ENCODE measurements at regions not wholly inside any gene's neighbourhood (a gene's known extent, or its start where the extent isn't known, plus 50 kb on each side); places are given as distances from the start of the nearest gene placed in this dataset.
"Not testable (repeated sequence)": the region's sequence is repeated elsewhere in the genome, so short reads cannot be mapped to it uniquely, and the experiment has no call there.

DNA sequence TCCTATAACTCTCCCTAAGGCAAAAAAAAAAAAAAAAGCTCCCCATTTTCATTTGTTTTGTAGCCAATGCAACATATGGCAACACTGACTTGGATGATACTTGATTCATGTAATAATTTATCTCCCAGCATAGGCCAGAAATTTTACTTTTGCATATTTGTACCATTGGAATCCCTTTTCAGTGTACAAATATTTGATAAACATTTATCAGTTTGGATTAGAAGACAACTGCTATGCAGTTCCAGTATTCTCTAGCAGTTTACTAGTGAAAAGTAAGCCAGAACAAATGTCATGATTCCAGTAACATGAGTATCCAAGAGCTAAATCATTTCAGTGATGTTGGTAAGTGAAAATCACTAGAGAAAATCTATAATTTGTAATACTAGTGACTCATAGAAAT lies 392.3 kb downstream of the CCER1 start:
- Histone ChIP-seq H3K4me1 (no peaks in the 10 kb centered on the region), H3K36me3 (no peaks in the 10 kb centered on the region), H3K4me3 (no peak overlapping the region), H3K9me3 (no peaks in the 10 kb centered on the region), H3K27me3 (no peaks in the 10 kb centered on the region), H3K27ac (no peak overlapping the region)
- intact Hi-C loops (cut with DNase I), result no loop called here
- TF ChIP-seq POLR2AphosphoS5 (IDR thresholded peaks at IDR 0.05) (no peak), EP300 (IDR thresholded peaks at IDR 0.05) (no peak), POLR2A (IDR thresholded peaks at IDR 0.05) (no peak)
- TF ChIP-seq, protein P1, sequence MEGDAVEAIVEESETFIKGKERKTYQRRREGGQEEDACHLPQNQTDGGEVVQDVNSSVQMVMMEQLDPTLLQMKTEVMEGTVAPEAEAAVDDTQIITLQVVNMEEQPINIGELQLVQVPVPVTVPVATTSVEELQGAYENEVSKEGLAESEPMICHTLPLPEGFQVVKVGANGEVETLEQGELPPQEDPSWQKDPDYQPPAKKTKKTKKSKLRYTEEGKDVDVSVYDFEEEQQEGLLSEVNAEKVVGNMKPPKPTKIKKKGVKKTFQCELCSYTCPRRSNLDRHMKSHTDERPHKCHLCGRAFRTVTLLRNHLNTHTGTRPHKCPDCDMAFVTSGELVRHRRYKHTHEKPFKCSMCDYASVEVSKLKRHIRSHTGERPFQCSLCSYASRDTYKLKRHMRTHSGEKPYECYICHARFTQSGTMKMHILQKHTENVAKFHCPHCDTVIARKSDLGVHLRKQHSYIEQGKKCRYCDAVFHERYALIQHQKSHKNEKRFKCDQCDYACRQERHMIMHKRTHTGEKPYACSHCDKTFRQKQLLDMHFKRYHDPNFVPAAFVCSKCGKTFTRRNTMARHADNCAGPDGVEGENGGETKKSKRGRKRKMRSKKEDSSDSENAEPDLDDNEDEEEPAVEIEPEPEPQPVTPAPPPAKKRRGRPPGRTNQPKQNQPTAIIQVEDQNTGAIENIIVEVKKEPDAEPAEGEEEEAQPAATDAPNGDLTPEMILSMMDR (IDR thresholded peaks at IDR 0.05), result no peak
- no peak for DNase-seq

DNA sequence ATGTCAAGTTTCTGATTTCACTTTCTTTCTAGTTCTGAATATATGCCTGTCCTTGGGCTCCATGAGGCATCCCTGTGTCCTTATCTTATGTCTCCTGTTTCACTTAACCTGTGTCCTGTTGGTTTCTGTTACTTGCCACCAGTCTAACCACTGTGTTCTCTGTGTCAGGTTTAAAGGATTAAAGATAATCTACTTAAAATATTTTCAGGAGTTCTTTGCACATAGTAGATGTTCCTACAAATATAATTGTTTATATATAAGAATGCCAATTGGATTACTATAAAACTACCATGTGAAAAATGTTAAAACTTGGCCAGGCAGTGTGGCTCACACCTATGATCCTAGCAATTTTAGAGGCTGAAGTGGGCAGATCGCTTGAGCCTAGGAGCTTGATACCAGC lies 406.4 kb downstream of the CCER1 start:
- DNase-seq, result no peak
- TF ChIP-seq POLR2AphosphoS5 (IDR thresholded peaks at IDR 0.05) (no peak), POLR2A (IDR thresholded peaks at IDR 0.05) (no peak), EP300 (IDR thresholded peaks at IDR 0.05) (no peak)
- TF ChIP-seq, protein P1 (IDR thresholded peaks at IDR 0.05), result no peak
- Histone ChIP-seq H3K9me3 (no peaks in the 10 kb centered on the region), H3K27ac (no peak overlapping the region), H3K4me1 (no peaks in the 10 kb centered on the region), H3K36me3 (no peaks in the 10 kb centered on the region), H3K4me3 (no peak overlapping the region), H3K27me3 (no peaks in the 10 kb centered on the region)
- intact Hi-C loops (cut with DNase I), result no loop called here
- 91 to 95% methylated on average over 1 of the region's 1 CpG for WGBS, 2 donors

DNA sequence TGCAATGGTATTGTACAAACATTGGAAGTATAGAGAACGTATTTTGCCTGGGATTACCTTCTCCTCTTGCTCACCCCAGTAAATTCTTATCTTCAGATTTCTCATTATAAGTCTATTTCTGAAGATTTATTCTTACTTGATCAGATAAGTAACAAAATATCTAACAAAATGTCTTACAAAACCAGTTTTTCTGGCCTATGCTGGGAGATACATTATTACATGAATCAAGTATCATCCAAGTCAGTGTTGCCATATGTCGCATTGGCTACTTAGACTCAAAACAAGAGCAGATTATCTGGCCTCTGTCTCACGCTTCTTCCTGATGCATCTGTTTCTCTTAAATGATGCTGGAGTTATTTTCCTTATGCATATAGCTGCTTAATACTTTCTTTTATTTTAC lies 408.5 kb downstream of the CCER1 start:
- Histone ChIP-seq H3K9me3 (no peaks in the 10 kb centered on the region), H3K27me3 (no peaks in the 10 kb centered on the region), H3K36me3 (no peaks in the 10 kb centered on the region), H3K27ac (no peak overlapping the region), H3K4me1 (no peaks in the 10 kb centered on the region), H3K4me3 (no peak overlapping the region)
- intact Hi-C loops (cut with DNase I), result no loop called here
- 89 to 92% methylated on average over 3 of the region's 3 CpGs for WGBS, 2 donors
- TF ChIP-seq POLR2AphosphoS5 (IDR thresholded peaks at IDR 0.05) (no peak), POLR2A (IDR thresholded peaks at IDR 0.05) (no peak), EP300 (IDR thresholded peaks at IDR 0.05) (no peak)
- no peak for DNase-seq

DNA sequence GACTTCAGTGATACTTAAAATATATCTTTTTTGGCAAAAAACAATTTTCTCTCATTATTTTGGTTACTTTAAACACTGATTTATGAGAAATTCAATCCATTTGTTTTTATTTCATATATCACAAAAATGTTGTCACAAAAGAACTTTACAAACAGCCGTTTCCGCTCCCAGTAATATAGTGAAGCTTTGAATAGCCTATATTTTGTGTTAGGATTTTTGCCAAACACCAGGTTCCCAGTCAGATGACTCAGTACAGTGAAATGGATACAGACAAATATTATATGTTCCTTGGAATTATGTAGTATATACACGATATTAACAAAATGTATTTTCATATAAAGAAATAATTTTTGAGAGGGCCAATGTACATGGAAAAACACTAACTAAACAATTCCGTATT lies 411.1 kb downstream of the CCER1 start:
- Histone ChIP-seq H3K9me3 (no peaks in the 10 kb centered on the region), H3K36me3 (no peaks in the 10 kb centered on the region), H3K4me1 (no peaks in the 10 kb centered on the region), H3K27me3 (no peaks in the 10 kb centered on the region), H3K27ac (no peak overlapping the region), H3K4me3 (no peak overlapping the region)
- WGBS, 2 donors, result 84 to 88% methylated on average over 4 of the region's 4 CpGs
- TF ChIP-seq, protein P1 (IDR thresholded peaks at IDR 0.05), result no peak
- TF ChIP-seq POLR2A (IDR thresholded peaks at IDR 0.05) (no peak), POLR2AphosphoS5 (IDR thresholded peaks at IDR 0.05) (no peak), EP300 (IDR thresholded peaks at IDR 0.05) (no peak)
- DNase-seq, result no peak
- intact Hi-C loops (cut with DNase I), result no loop called here

DNA sequence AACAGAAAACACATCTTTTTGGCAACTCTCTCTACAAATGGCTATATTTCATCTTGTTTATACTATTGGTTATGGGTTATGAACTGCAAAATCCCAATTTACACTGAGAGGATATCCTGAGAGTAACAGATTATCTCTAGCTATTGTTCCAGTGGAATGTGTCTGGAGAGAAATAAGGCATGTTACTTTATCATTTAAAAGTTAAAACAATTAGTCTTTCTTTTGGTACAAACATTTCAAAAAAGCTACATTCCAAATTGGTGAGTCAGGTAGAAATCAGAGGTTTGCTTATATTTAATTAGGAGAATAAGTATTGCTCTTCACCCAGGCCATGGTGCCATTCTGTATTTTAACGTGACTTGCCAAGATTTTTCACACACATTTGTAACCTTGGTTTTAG lies 411.6 kb downstream of the CCER1 start:
- no peaks in the 10 kb centered on the region for H3K9me3 ChIP-seq
- no peak overlapping the region for H3K4me3 ChIP-seq
- H3K4me1 ChIP-seq, result no peaks in the 10 kb centered on the region
- no peak overlapping the region for H3K27ac ChIP-seq
- no peak for TF ChIP-seq POLR2A (IDR thresholded peaks at IDR 0.05)
- no peak for TF ChIP-seq POLR2AphosphoS5 (IDR thresholded peaks at IDR 0.05)
- TF ChIP-seq EP300 (IDR thresholded peaks at IDR 0.05), result no peak
- TF ChIP-seq, protein P1 (IDR thresholded peaks at IDR 0.05), result no peak
- intact Hi-C loops (cut with DNase I), result no loop called here
- H3K36me3 ChIP-seq, result no peaks in the 10 kb centered on the region
- WGBS, 2 donors, result 65 to 68% methylated on average over 1 of the region's 1 CpG
- no peaks in the 10 kb centered on the region for H3K27me3 ChIP-seq
- DNase-seq, result no peak

DNA sequence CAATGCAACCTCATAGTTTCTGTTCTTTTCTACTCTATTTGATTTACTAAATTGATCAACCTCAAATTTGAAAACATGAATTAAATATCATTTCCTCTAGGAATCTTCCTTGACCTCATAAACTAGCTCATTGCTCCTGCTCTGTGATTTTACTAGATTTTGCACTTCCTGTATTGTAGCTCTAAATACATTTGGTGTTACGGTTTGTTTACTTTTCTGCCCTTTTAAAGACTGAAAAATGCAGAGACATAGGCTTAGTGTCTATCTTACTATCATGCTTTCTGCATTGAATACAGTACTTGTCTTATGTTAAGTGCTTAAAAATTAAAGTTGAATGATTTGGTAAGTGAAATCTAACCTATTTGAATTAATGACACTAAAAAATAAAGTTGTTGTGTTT lies 412.1 kb downstream of the CCER1 start:
- DNase-seq; H3K27ac ChIP-seq; H3K4me1 ChIP-seq; H3K36me3 ChIP-seq; H3K9me3 ChIP-seq; H3K27me3 ChIP-seq; H3K4me3 ChIP-seq; intact Hi-C loops (cut with DNase I): not testable (repeated sequence)
- WGBS, 2 donors, result no CpG with 5 or more reads among the region's 1 CpG

DNA sequence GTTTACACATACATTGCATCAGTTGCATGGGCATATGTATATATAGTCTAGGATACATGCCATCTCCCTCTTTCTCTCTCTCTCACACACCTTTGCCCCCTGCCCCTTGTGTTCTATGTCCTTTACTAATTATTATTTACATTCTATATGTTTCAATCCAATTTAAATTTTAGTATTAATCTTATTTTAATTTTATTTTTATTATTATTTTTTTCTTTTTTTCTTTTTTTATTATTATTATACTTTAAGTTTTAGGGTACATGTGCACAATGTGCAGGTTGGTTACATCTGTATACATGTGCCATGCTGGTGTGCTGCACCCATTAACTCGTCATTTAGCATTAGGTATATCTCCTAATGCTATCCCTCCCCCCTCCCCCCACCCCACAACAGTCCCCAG lies 421.1 kb downstream of the CCER1 start:
- 100% methylated on average over 1 of the region's 1 CpG; no CpG with 5 or more reads in 1 of the 2 donors for WGBS, 2 donors
- H3K4me1 ChIP-seq; H3K9me3 ChIP-seq; DNase-seq; H3K27me3 ChIP-seq; H3K4me3 ChIP-seq; H3K27ac ChIP-seq; intact Hi-C loops (cut with DNase I); H3K36me3 ChIP-seq: not testable (repeated sequence)

All from sigmoid colon (tissue), 6 donors.